H1 (cell line): ENCODE measurements at regions not wholly inside any gene's neighbourhood (a gene's known extent, or its start where the extent isn't known, plus 50 kb on each side); places are given as distances from the start of the nearest gene placed in this dataset.

ENCODE experiments used
- ATF2 ChIP-seq: IDR thresholded peaks from 2 replicates; pipeline ENCODE4 v1.6.1; 2012; ENCODE audit warnings: low read length, inconsistent platforms
- CHD7 ChIP-seq: fragments of 300-600 bp; sonication (generic); IDR thresholded peaks from 2 replicates; pipeline ENCODE4 v1.7.1; 2012; ENCODE audit warnings: low read length, moderate library complexity, mild to moderate bottlenecking, inconsistent platforms; ENCODE audit not compliant: insufficient replicate concordance
- CTBP2 ChIP-seq: IDR thresholded peaks from 2 replicates; pipeline ENCODE4 v1.7.0; 2011; ENCODE audit warnings: borderline replicate concordance, mild to moderate bottlenecking, moderate library complexity, mixed read lengths, low read length; ENCODE audit not compliant: insufficient read depth, insufficient read length
- EP300 ChIP-seq, 2 experiments: IDR thresholded peaks; 1 replicate in 1 of 2; 2 replicates in 1 of 2; pipeline ENCODE4 v1.6.1; 2011 to 2012; ENCODE audit warnings: low read depth in 2 of 2, low read length in 2 of 2, mild to moderate bottlenecking in 2 of 2, borderline replicate concordance in 1 of 2, inconsistent platforms in 1 of 2, moderate library complexity in 1 of 2
- HDAC2 ChIP-seq, 2 experiments: fragments of 300-600 bp in 1 of 2; sonication (generic) in 1 of 2; IDR thresholded peaks; 2 replicates each; pipeline ENCODE4 v1.6.1; 2011 to 2012; ENCODE audit warnings: low read depth in 2 of 2, low read length in 2 of 2, mild to moderate bottlenecking in 2 of 2, moderate library complexity in 2 of 2, borderline replicate concordance in 1 of 2, inconsistent platforms in 1 of 2
- JUND ChIP-seq: IDR thresholded peaks from 2 replicates; pipeline ENCODE4 v1.6.1; 2011; ENCODE audit warnings: mild to moderate bottlenecking, improper control_type of control experiment, low read length
- SP2 ChIP-seq: IDR thresholded peaks from 2 replicates; pipeline ENCODE4 v1.6.1; 2012; ENCODE audit warnings: mild to moderate bottlenecking, low read length, inconsistent platforms

GRCh38 chr1:29802181-29803068 lies 566.1 kb downstream of the PTPRU start (continued):
- TF ChIP-seq CHD7, result no peak
- TF ChIP-seq JUND, result no peak
- TF ChIP-seq EP300 (IDR thresholded peaks at IDR 0.05; ENCODE audit: borderline replicate concordance in 1 of 2, low read depth in 2 of 2, low read length in 2 of 2), result no peak
- no peak for TF ChIP-seq ATF2
- TF ChIP-seq CTBP2, result no peak
- no peak for TF ChIP-seq SP2
- TF ChIP-seq HDAC2 (IDR thresholded peaks at IDR 0.05; ENCODE audit: borderline replicate concordance in 1 of 2, low read depth in 2 of 2, low read length in 2 of 2), result no peak
